Panc1 (cell line): ENCODE measurements at regions not wholly inside any gene's neighbourhood (a gene's known extent, or its start where the extent isn't known, plus 50 kb on each side); places are given as distances from the start of the nearest gene placed in this dataset.

Source experiments
- CTCF ChIP-seq: fragments of 450-650 bp; IDR thresholded peaks from 2 replicates; pipeline ENCODE4 v1.5.1; 2017; ENCODE audit warnings: mild to moderate bottlenecking
- POLR2AphosphoS5 ChIP-seq: IDR thresholded peaks from 2 replicates; pipeline ENCODE4 v1.6.1; 2012; ENCODE audit warnings: mild to moderate bottlenecking, low read depth, low read length, moderate library complexity

- no peak for TF ChIP-seq CTCF
- no peak for TF ChIP-seq POLR2AphosphoS5
Measured at GRCh38 chr13:107130566-107130965, 562.6 kb upstream of the ARGLU1 start.
